GM19023 (cell line): ENCODE measurements at regions not wholly inside any gene's neighbourhood (a gene's known extent, or its start where the extent isn't known, plus 50 kb on each side); places are given as distances from the start of the nearest gene placed in this dataset.
"Not testable (repeated sequence)": the region's sequence is repeated elsewhere in the genome, so short reads cannot be mapped to it uniquely, and the experiment has no call there.

Source experiments
- ATAC-seq: cut with Tn5 transposase; IDR thresholded peaks from one replicate; pipeline ENCODE4 v1.9.1; 2021; ENCODE audit warnings: mild to moderate bottlenecking, moderate library complexity; ENCODE audit not compliant: unreplicated experiment

- ATAC-seq = no peak
Observed at GRCh38 chr11:96978751-96979150, 588.9 kb downstream of the JRKL start.

GRCh38 chr11:96986516-96986915, 596.7 kb downstream of the JRKL start:
- no peak for ATAC-seq

GRCh38 chr11:96990914-96991313, 601.1 kb downstream of the JRKL start:
- no peak for ATAC-seq

- no peak for ATAC-seq
Observed at GRCh38 chr11:97000481-97000880, 610.7 kb downstream of the JRKL start.

GRCh38 chr11:97007283-97007682, 617.5 kb downstream of the JRKL start:
- ATAC-seq = no peak

- ATAC-seq = no peak
Observed at GRCh38 chr11:97009613-97010012, 619.8 kb downstream of the JRKL start.

- not testable (repeated sequence) for ATAC-seq
Observed at GRCh38 chr11:97010997-97011396, 621.2 kb downstream of the JRKL start.

GRCh38 chr11:97015327-97015726, 625.5 kb downstream of the JRKL start:
- ATAC-seq = no peak

- no peak for ATAC-seq
Observed at GRCh38 chr11:97019305-97019704, 629.5 kb downstream of the JRKL start.

- no peak for ATAC-seq
Observed at GRCh38 chr11:97019754-97020153, 629.9 kb downstream of the JRKL start.

GRCh38 chr11:97022955-97023354, 633.1 kb downstream of the JRKL start:
- no peak for ATAC-seq

- no peak for ATAC-seq
Observed at GRCh38 chr11:97028836-97029406, 639.1 kb downstream of the JRKL start.

GRCh38 chr11:97033178-97033577, 643.4 kb downstream of the JRKL start:
- ATAC-seq = no peak

- ATAC-seq = no peak
Observed at GRCh38 chr11:97048481-97048880, 658.7 kb downstream of the JRKL start.

- no peak for ATAC-seq
Observed at GRCh38 chr11:97060184-97060583, 670.4 kb downstream of the JRKL start.

- ATAC-seq = no peak
Observed at GRCh38 chr11:97069160-97069559, 679.3 kb downstream of the JRKL start.

GRCh38 chr11:97072420-97072819, 682.6 kb downstream of the JRKL start:
- ATAC-seq = no peak

- not testable (repeated sequence) for ATAC-seq
Observed at GRCh38 chr11:97076666-97077065, 686.9 kb downstream of the JRKL start.

- no peak for ATAC-seq
Observed at GRCh38 chr11:97078443-97078842, 688.6 kb downstream of the JRKL start.

- ATAC-seq = no peak
Observed at GRCh38 chr11:97079244-97079643, 689.4 kb downstream of the JRKL start.

- ATAC-seq = no peak
Observed at GRCh38 chr11:97087419-97087818, 697.6 kb downstream of the JRKL start.

- ATAC-seq = no peak
Observed at GRCh38 chr11:97092823-97093222, 703.0 kb downstream of the JRKL start.

GRCh38 chr11:97102180-97102579, 712.4 kb downstream of the JRKL start:
- ATAC-seq = not testable (repeated sequence)
